HEK293 (cell line): ENCODE measurements at regions not wholly inside any gene's neighbourhood (a gene's known extent, or its start where the extent isn't known, plus 50 kb on each side); places are given as distances from the start of the nearest gene placed in this dataset.

Experiments used
- CTCF ChIA-PET: fragments of 350-600 bp; formaldehyde crosslinking; extraction: SDS; loops from one replicate; lab custom pipeline; 2021; ENCODE audit warnings: antibody characterized with exemption; lab: Yijun Ruan, JAX
- POLR2A ChIA-PET: fragments of 300-600 bp; formaldehyde crosslinking; extraction: SDS; loops from one replicate; lab custom pipeline; 2020; ENCODE audit warnings: antibody characterized with exemption, inconsistent platforms; lab: Yijun Ruan, JAX
- H3K27ac ChIP-seq: fragments of 200-500 bp; sonication (Bioruptor generic); 2 replicates; pipeline ENCODE4 v1.5.1; 2014; ENCODE audit warnings: low read depth, low read length, control low read depth, inconsistent platforms; ENCODE audit errors: extremely low read depth
- H3K36me3 ChIP-seq, 2 experiments: fragments of 200-500 bp in 1 of 2; sonication (Bioruptor generic) in 1 of 2; 1 replicate in 1 of 2; 2 replicates in 1 of 2; pipeline ENCODE4 v1.5.1; 2014 to 2017; ENCODE audit warnings: inconsistent platforms in 2 of 2, low read length in 2 of 2; ENCODE audit not compliant: control insufficient read depth in 2 of 2, insufficient read depth in 1 of 2
- H3K4me1 ChIP-seq: fragments of 200-500 bp; sonication (Bioruptor generic); 2 replicates; pipeline ENCODE4 v1.5.1; 2014; ENCODE audit warnings: mild to moderate bottlenecking, low read length, inconsistent platforms; ENCODE audit not compliant: control insufficient read depth, insufficient read depth
- H3K4me3 ChIP-seq: 2 replicates; pipeline ENCODE4 v1.5.1; 2011; ENCODE audit warnings: low read depth, mild to moderate bottlenecking, control low read depth, low read length, moderate library complexity
- H3K9me3 ChIP-seq: fragments of 200-500 bp; sonication (Bioruptor generic); 2 replicates; pipeline ENCODE4 v1.5.1; 2014; ENCODE audit warnings: low read depth, low read length, inconsistent platforms; ENCODE audit not compliant: control insufficient read depth, insufficient read depth
- FEZF1 ChIP-seq: fragments of 450-650 bp; formaldehyde crosslinking; IDR thresholded peaks from 2 replicates; pipeline ENCODE4 v1.5.1; 2016; ENCODE audit warnings: missing biosample characterization, missing genetic modification characterization
- KLF1 ChIP-seq: fragments of 450-650 bp; formaldehyde crosslinking; IDR thresholded peaks from 2 replicates; pipeline ENCODE4 v1.5.1; 2016; ENCODE audit warnings: missing biosample characterization, missing genetic modification characterization
- KLF7 ChIP-seq: fragments of 450-650 bp; formaldehyde crosslinking; IDR thresholded peaks from 2 replicates; pipeline ENCODE4 v1.5.1; 2016; ENCODE audit warnings: missing biosample characterization, missing genetic modification characterization, borderline replicate concordance
- SCRT2 ChIP-seq: fragments of 450-650 bp; formaldehyde crosslinking; IDR thresholded peaks from 2 replicates; pipeline ENCODE4 v1.5.1; 2016; ENCODE audit warnings: missing biosample characterization, missing genetic modification characterization
- ZBTB21 ChIP-seq: fragments of 450-650 bp; formaldehyde crosslinking; IDR thresholded peaks from 2 replicates; pipeline ENCODE4 v1.5.1; 2017; ENCODE audit warnings: missing biosample characterization, missing genetic modification characterization
- ZNF121 ChIP-seq: fragments of 450-650 bp; formaldehyde crosslinking; IDR thresholded peaks from 2 replicates; pipeline ENCODE4 v1.5.1; 2016; ENCODE audit warnings: missing biosample characterization, missing genetic modification characterization
- ZNF169 ChIP-seq: fragments of 450-650 bp; formaldehyde crosslinking; IDR thresholded peaks from 2 replicates; pipeline ENCODE4 v1.5.1; 2016; ENCODE audit warnings: missing biosample characterization, missing genetic modification characterization
- ZNF274 ChIP-seq, 2 experiments: fragments of 200-500 bp in 1 of 2; fragments of 450-650 bp in 1 of 2; sonication (Bioruptor generic) in 1 of 2; formaldehyde crosslinking in 1 of 2; IDR thresholded peaks; 2 replicates each; pipeline versions ENCODE4 v1.5.1 to v1.6.1; 2014 to 2016; ENCODE audit warnings: borderline replicate concordance in 1 of 2, inconsistent platforms in 1 of 2, low read length in 1 of 2, missing biosample characterization in 1 of 2, missing genetic modification characterization in 1 of 2
- ZNF280C ChIP-seq: fragments of 450-650 bp; formaldehyde crosslinking; IDR thresholded peaks from 2 replicates; pipeline ENCODE4 v1.5.1; 2016; ENCODE audit warnings: missing biosample characterization, missing genetic modification characterization
- ZNF394 ChIP-seq: fragments of 450-650 bp; formaldehyde crosslinking; IDR thresholded peaks from 2 replicates; pipeline ENCODE4 v1.5.1; 2016; ENCODE audit warnings: missing biosample characterization, missing genetic modification characterization, mild to moderate bottlenecking, moderate library complexity, borderline replicate concordance
- ZNF423 ChIP-seq: fragments of 450-650 bp; formaldehyde crosslinking; IDR thresholded peaks from 2 replicates; pipeline ENCODE4 v1.5.1; 2016; ENCODE audit warnings: missing biosample characterization, missing genetic modification characterization
- ZNF426 ChIP-seq: fragments of 450-650 bp; formaldehyde crosslinking; IDR thresholded peaks from 2 replicates; pipeline ENCODE4 v1.5.1; 2017; ENCODE audit warnings: missing biosample characterization, missing genetic modification characterization, mild to moderate bottlenecking, inconsistent platforms, moderate library complexity
- ZNF48 ChIP-seq: fragments of 450-650 bp; formaldehyde crosslinking; IDR thresholded peaks from 2 replicates; pipeline ENCODE4 v1.5.1; 2016; ENCODE audit warnings: missing biosample characterization, missing genetic modification characterization
- ZNF501 ChIP-seq: fragments of 450-650 bp; formaldehyde crosslinking; IDR thresholded peaks from 2 replicates; pipeline ENCODE4 v1.5.1; 2016; ENCODE audit warnings: missing biosample characterization, missing genetic modification characterization
- ZNF513 ChIP-seq: fragments of 450-650 bp; IDR thresholded peaks from 2 replicates; pipeline ENCODE4 v1.5.1; 2018; ENCODE audit warnings: missing biosample characterization, missing genetic modification characterization
- TF ChIP-seq, protein P1 (sequence below): fragments of 450-650 bp; formaldehyde crosslinking; IDR thresholded peaks from 2 replicates; pipeline ENCODE4 v1.5.1; 2017; ENCODE audit warnings: missing biosample characterization, missing genetic modification characterization
- TF ChIP-seq, protein P2 (sequence below): fragments of 450-650 bp; formaldehyde crosslinking; IDR thresholded peaks from 2 replicates; pipeline ENCODE4 v1.5.1; 2016; ENCODE audit warnings: missing biosample characterization, missing genetic modification characterization
- TF ChIP-seq, protein P3 (sequence below): fragments of 450-650 bp; formaldehyde crosslinking; IDR thresholded peaks from 2 replicates; pipeline ENCODE4 v1.5.1; 2016; ENCODE audit warnings: missing biosample characterization, missing genetic modification characterization, borderline replicate concordance

DNA sequence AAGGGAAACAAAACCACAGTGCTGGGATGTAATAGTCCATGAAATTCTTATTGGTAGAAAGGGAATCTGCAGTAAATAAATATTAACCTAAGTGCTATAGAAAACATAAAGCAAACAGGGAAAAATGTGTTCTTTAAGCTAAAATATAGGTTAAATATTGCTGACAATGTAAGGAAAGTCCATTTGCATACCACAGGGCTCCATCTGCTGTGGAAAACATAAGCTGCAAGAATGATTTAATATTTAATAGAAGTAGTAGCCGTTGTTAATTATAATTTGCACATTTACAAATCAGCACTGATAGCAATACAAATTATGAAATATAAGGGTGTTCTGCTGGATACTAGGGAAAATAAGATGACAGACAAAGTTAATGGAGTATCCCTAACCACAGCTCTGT lies 444.9 kb upstream of the PKN2 start:
- H3K36me3 ChIP-seq = no peaks in the 10 kb centered on the region
- no peaks in the 10 kb centered on the region for H3K4me1 ChIP-seq
- no peak overlapping the region for H3K4me3 ChIP-seq
- ChIA-PET POLR2A (no interaction called here), CTCF (interaction anchor here (1.7 kb wide), 1 partner anchor 11 kb away, joined by 6 read pairs; no protein-coding TSS in a partner anchor)
- no peak overlapping the region for H3K27ac ChIP-seq
- no peaks in the 10 kb centered on the region for H3K9me3 ChIP-seq
- TF ChIP-seq, protein P1, sequence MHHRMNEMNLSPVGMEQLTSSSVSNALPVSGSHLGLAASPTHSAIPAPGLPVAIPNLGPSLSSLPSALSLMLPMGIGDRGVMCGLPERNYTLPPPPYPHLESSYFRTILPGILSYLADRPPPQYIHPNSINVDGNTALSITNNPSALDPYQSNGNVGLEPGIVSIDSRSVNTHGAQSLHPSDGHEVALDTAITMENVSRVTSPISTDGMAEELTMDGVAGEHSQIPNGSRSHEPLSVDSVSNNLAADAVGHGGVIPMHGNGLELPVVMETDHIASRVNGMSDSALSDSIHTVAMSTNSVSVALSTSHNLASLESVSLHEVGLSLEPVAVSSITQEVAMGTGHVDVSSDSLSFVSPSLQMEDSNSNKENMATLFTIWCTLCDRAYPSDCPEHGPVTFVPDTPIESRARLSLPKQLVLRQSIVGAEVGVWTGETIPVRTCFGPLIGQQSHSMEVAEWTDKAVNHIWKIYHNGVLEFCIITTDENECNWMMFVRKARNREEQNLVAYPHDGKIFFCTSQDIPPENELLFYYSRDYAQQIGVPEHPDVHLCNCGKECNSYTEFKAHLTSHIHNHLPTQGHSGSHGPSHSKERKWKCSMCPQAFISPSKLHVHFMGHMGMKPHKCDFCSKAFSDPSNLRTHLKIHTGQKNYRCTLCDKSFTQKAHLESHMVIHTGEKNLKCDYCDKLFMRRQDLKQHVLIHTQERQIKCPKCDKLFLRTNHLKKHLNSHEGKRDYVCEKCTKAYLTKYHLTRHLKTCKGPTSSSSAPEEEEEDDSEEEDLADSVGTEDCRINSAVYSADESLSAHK (tag by site-specific recombination) = no peak
- TF ChIP-seq ZNF48 (no peak), ZNF274 (IDR thresholded peaks at IDR 0.05; ENCODE audit: low read length) (no peak), ZNF274 (tag by site-specific recombination; IDR thresholded peaks at IDR 0.05; ENCODE audit: borderline replicate concordance) (no peak), ZNF513 (no peak), ZNF423 (no peak), ZNF426 (tag by site-specific recombination) (no peak), KLF7 (tag by site-specific recombination) (no peak), SCRT2 (tag by site-specific recombination) (no peak), ZNF121 (no peak), ZNF280C (tag by site-specific recombination) (no peak), ZNF501 (tag by site-specific recombination) (no peak), KLF1 (tag by site-specific recombination) (no peak), ZNF394 (tag by site-specific recombination) (no peak), ZBTB21 (tag by site-specific recombination) (no peak)
- TF ChIP-seq, protein P2, sequence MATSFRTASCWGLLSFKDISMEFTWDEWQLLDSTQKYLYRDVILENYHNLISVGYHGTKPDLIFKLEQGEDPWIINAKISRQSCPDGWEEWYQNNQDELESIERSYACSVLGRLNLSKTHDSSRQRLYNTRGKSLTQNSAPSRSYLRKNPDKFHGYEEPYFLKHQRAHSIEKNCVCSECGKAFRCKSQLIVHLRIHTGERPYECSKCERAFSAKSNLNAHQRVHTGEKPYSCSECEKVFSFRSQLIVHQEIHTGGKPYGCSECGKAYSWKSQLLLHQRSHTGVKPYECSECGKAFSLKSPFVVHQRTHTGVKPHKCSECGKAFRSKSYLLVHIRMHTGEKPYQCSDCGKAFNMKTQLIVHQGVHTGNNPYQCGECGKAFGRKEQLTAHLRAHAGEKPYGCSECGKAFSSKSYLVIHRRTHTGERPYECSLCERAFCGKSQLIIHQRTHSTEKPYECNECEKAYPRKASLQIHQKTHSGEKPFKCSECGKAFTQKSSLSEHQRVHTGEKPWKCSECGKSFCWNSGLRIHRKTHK = no peak

GRCh38 chr1:88247666-88248065 lies 436.4 kb upstream of the PKN2 start:
- H3K27ac ChIP-seq = no peak overlapping the region
- ChIA-PET POLR2A (no interaction called here), CTCF (interaction anchor here (0.5 kb wide), 1 partner anchor 955 kb away, joined by 3 read pairs; no protein-coding TSS in a partner anchor)
- no peaks in the 10 kb centered on the region for H3K36me3 ChIP-seq
- no peaks in the 10 kb centered on the region for H3K9me3 ChIP-seq
- H3K4me3 ChIP-seq = no peak overlapping the region
- H3K4me1 ChIP-seq = no peaks in the 10 kb centered on the region
- TF ChIP-seq ZNF169 (no peak), FEZF1 (tag by site-specific recombination) (no peak), ZNF280C (tag by site-specific recombination) (no peak)
- TF ChIP-seq, protein P3, sequence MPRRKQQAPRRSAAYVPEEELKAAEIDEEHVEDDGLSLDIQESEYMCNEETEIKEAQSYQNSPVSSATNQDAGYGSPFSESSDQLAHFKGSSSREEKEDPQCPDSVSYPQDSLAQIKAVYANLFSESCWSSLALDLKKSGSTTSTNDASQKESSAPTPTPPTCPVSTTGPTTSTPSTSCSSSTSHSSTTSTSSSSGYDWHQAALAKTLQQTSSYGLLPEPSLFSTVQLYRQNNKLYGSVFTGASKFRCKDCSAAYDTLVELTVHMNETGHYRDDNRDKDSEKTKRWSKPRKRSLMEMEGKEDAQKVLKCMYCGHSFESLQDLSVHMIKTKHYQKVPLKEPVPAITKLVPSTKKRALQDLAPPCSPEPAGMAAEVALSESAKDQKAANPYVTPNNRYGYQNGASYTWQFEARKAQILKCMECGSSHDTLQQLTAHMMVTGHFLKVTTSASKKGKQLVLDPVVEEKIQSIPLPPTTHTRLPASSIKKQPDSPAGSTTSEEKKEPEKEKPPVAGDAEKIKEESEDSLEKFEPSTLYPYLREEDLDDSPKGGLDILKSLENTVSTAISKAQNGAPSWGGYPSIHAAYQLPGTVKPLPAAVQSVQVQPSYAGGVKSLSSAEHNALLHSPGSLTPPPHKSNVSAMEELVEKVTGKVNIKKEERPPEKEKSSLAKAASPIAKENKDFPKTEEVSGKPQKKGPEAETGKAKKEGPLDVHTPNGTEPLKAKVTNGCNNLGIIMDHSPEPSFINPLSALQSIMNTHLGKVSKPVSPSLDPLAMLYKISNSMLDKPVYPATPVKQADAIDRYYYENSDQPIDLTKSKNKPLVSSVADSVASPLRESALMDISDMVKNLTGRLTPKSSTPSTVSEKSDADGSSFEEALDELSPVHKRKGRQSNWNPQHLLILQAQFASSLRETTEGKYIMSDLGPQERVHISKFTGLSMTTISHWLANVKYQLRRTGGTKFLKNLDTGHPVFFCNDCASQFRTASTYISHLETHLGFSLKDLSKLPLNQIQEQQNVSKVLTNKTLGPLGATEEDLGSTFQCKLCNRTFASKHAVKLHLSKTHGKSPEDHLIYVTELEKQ (tag by site-specific recombination) = no peak
- TF ChIP-seq, protein P1 (tag by site-specific recombination) = no peak
